Spleen (tissue), 11 donors: ENCODE measurements at regions not wholly inside any gene's neighbourhood (a gene's known extent, or its start where the extent isn't known, plus 50 kb on each side); places are given as distances from the start of the nearest gene placed in this dataset.

Experiments used
- DNase-seq: peaks from one replicate; pipeline ENCODE4 v3.0.0-alpha.2; 2020
- H3K27ac ChIP-seq, 8 donors: fragments of 200-600 bp; sonication (generic) in 7 of 8; 1 replicate in 4 of 8; 2 replicates in 4 of 8; pipeline versions ENCODE4 v1.5.0 to v1.8.0; 2016 to 2021; ENCODE audit warnings: inconsistent platforms in 4 of 8, mild to moderate bottlenecking in 4 of 8, moderate library complexity in 1 of 8
- H3K27me3 ChIP-seq, 7 donors: fragments of 200-600 bp; sonication (generic) in 6 of 7; replicated peaks in 1 of 7; 1 replicate in 4 of 7; 2 replicates in 3 of 7; pipeline versions ENCODE4 v1.5.0 to v1.8.0; 2016 to 2021; ENCODE audit warnings: inconsistent platforms in 3 of 7, mild to moderate bottlenecking in 1 of 7
- H3K36me3 ChIP-seq, 6 donors: fragments of 200-600 bp; sonication (generic) in 5 of 6; 1 replicate in 4 of 6; 2 replicates in 2 of 6; pipeline versions ENCODE4 v1.5.0 to v1.8.0; 2016 to 2021; ENCODE audit warnings: inconsistent platforms in 2 of 6
- H3K4me1 ChIP-seq, 6 donors: fragments of 200-600 bp; sonication (generic) in 5 of 6; 1 replicate in 3 of 6; 2 replicates in 3 of 6; pipeline versions ENCODE4 v1.5.0 to v1.8.0; 2016 to 2021; ENCODE audit warnings: inconsistent platforms in 3 of 6
- H3K4me3 ChIP-seq, 8 donors: fragments of 200-600 bp; sonication (generic) in 7 of 8; 1 replicate in 4 of 8; 2 replicates in 4 of 8; pipeline versions ENCODE4 v1.5.0 to v1.8.0; 2016 to 2021; ENCODE audit warnings: inconsistent platforms in 4 of 8, mild to moderate bottlenecking in 4 of 8, moderate library complexity in 2 of 8
- H3K9me3 ChIP-seq, 8 donors: fragments of 200-600 bp; sonication (generic) in 7 of 8; 1 replicate in 4 of 8; 2 replicates in 4 of 8; pipeline versions ENCODE4 v1.5.0 to v1.8.0; 2016 to 2021; ENCODE audit warnings: inconsistent platforms in 4 of 8
- CTCF ChIP-seq, 11 experiments: fragments of 200-600 bp in 7 of 11; fragments of 450-650 bp in 4 of 11; sonication (generic) in 4 of 11; IDR thresholded peaks in 8 of 11; conservative IDR thresholded peaks in 3 of 11; 1 replicate in 7 of 11; 2 replicates in 4 of 11; pipeline versions ENCODE4 v1.4.0 to v1.8.0; 2016 to 2021; ENCODE audit warnings: antibody characterized with exemption in 11 of 11, inconsistent platforms in 4 of 11, mild to moderate bottlenecking in 1 of 11
- POLR2A ChIP-seq, 3 donors: fragments of 450-650 bp; IDR thresholded peaks; one replicate each; pipeline ENCODE4 v1.5.1; 2017; ENCODE audit warnings: antibody characterized with exemption in 3 of 3, mild to moderate bottlenecking in 1 of 3
- POLR2AphosphoS5 ChIP-seq, 3 donors: sonication (generic); formaldehyde crosslinking; IDR thresholded peaks; one replicate each; pipeline ENCODE4 v1.5.1; 2017; ENCODE audit warnings: antibody characterized with exemption in 3 of 3
- WGBS, 5 donors: extraction: QIAGEN DNeasy Blood & Tissue Kit in 3 of 5; methylation state at CpG; one replicate each; pipeline versions ENCODE4 v1.1.5 to v1.1.7; 2013 to 2018; 5-methylcytosine and 5-hydroxymethylcytosine counted together
- intact Hi-C: fragments of 100-400 bp; cut with DNase I; formaldehyde crosslinking; loops from one replicate; pipeline ENCODE4 v1.15.0; 2023; ENCODE audit warnings: low total_unique reads
- donor health status: healthy with polysubstance abuse.
- donor health status: DM: no; HTN: no; CAD: no; lungs with moderate emphysema.
- donor health status: DM: no; HTN: no; CAD: no.
- donor health status: Bipolar disorder and iron deficiency.
- donor health status: healthy.
- donor health status: DM: no; HTN: no; CAD: no.
- donor health status: DM: yes; HTN: yes; CAD: no.

- Histone ChIP-seq H3K9me3 (no peaks in the 10 kb centered on the region), H3K27ac (no peak overlapping the region), H3K4me3 (no peak overlapping the region), H3K27me3 (no peaks in the 10 kb centered on the region), H3K36me3 (no peaks in the 10 kb centered on the region), H3K4me1 (no peaks in the 10 kb centered on the region)
- DNase-seq: no peak
- TF ChIP-seq POLR2A (IDR thresholded peaks at IDR 0.05) (no peak), POLR2AphosphoS5 (IDR thresholded peaks at IDR 0.05) (no peak), CTCF (IDR thresholded peaks at IDR 0.05 in 8 of 11, conservative IDR thresholded peaks at IDR 0.05 in 3 of 11) (no peak)
- intact Hi-C loops: no loop called here
- 75 to 91% (median 84%) methylated on average over 5 of the region's 5 CpGs for WGBS, 5 donors
These were observed 618.2 kb upstream of the MGMT start for GRCh38 chr10:128848810-128849209.

- H3K27me3 ChIP-seq: no peaks in the 10 kb centered on the region
These were observed 616.4 kb upstream of the MGMT start for GRCh38 chr10:128850647-128851046.

GRCh38 chr10:128851281-128851680 lies 615.8 kb upstream of the MGMT start:
- Histone ChIP-seq H3K4me1 (no peaks in the 10 kb centered on the region), H3K36me3 (no peaks in the 10 kb centered on the region), H3K9me3 (no peaks in the 10 kb centered on the region), H3K4me3 (no peak overlapping the region), H3K27me3 (no peaks in the 10 kb centered on the region), H3K27ac (no peak overlapping the region)
- TF ChIP-seq POLR2AphosphoS5 (IDR thresholded peaks at IDR 0.05): no peak
- no peak for TF ChIP-seq CTCF (IDR thresholded peaks at IDR 0.05 in 8 of 11, conservative IDR thresholded peaks at IDR 0.05 in 3 of 11)
- no peak for TF ChIP-seq POLR2A (IDR thresholded peaks at IDR 0.05)
- 66 to 95% (median 88%) methylated on average over 2 of the region's 2 CpGs for WGBS, 5 donors
- DNase-seq: no peak
- intact Hi-C loops: no loop called here

More at GRCh38 chr10:128850647-128851046, 616.4 kb upstream of the MGMT start:
- no peaks in the 10 kb centered on the region for H3K36me3 ChIP-seq
- no peaks in the 10 kb centered on the region for H3K4me1 ChIP-seq
- no peak overlapping the region for H3K27ac ChIP-seq
- no peaks in the 10 kb centered on the region for H3K9me3 ChIP-seq
- no peak for DNase-seq
- no peak for TF ChIP-seq POLR2A (IDR thresholded peaks at IDR 0.05)
- TF ChIP-seq POLR2AphosphoS5 (IDR thresholded peaks at IDR 0.05): no peak
- no peak for TF ChIP-seq CTCF (IDR thresholded peaks at IDR 0.05 in 8 of 11, conservative IDR thresholded peaks at IDR 0.05 in 3 of 11)
- H3K4me3 ChIP-seq: no peak overlapping the region
- WGBS, 5 donors: 80 to 94% (median 91%) methylated on average over 8 of the region's 8 CpGs
- intact Hi-C loops: no loop called here

DNA sequence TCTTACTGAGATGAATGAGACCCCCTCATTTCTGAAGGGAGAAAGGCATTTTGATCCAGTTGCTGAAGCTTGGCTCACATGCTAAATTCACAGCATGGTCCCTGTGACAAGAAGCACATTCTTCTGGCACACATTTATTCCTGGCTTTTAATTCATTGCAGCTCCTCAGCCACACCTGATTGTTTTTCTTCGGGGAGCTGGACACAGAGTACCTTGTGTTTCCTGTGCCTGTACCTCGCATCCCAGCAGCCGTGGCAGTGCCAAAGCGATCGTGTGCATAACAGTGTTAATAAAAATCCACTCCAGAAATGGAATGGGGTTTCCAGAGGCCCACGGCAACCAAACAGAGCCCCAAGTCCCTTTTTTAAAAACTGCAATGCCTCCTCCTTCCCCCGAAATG lies 615.3 kb upstream of the MGMT start:
- no peaks in the 10 kb centered on the region for H3K9me3 ChIP-seq
- no peaks in the 10 kb centered on the region for H3K4me1 ChIP-seq
- WGBS, 5 donors: 64 to 73% (median 68%) methylated on average over 7 of the region's 7 CpGs
- H3K27ac ChIP-seq: no peak overlapping the region
- H3K36me3 ChIP-seq: no peaks in the 10 kb centered on the region
- H3K27me3 ChIP-seq: no peaks in the 10 kb centered on the region
- no peak for DNase-seq
- TF ChIP-seq POLR2AphosphoS5 (IDR thresholded peaks at IDR 0.05) (no peak), POLR2A (IDR thresholded peaks at IDR 0.05) (no peak), CTCF (IDR thresholded peaks at IDR 0.05 in 8 of 11, conservative IDR thresholded peaks at IDR 0.05 in 3 of 11) (no peak)
- intact Hi-C loops: no loop called here
- H3K4me3 ChIP-seq: no peak overlapping the region
